Inferior parietal cortex (tissue), 1 donor: ENCODE measurements at regions not wholly inside any gene's neighbourhood (a gene's known extent, or its start where the extent isn't known, plus 50 kb on each side); places are given as distances from the start of the nearest gene placed in this dataset.

ENCODE experiments used
- DNase-seq: peaks from one replicate; pipeline ENCODE4 v3.0.0-alpha.2; 2016; ENCODE audit errors: extremely low spot score

DNA sequence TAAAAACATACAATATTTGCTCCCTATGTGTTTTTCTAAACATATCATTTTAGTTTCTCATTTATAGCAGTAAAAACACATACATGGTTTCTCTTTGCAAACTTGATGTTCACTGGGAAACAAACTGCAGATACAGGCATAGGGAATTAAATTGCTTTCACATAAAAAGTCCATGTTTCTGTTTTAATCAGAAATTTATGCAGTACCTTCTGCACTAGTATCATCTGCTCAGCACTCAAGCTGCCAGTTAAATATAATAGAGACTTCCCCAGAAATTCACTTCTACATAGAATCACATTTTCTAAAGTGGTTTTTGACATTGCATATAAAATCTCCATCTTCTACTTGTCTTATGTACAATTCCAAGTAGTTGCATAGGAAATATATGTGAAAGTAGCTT is 1107.3 kb upstream of the NRXN1 start:
- DNase-seq: no peak

DNA sequence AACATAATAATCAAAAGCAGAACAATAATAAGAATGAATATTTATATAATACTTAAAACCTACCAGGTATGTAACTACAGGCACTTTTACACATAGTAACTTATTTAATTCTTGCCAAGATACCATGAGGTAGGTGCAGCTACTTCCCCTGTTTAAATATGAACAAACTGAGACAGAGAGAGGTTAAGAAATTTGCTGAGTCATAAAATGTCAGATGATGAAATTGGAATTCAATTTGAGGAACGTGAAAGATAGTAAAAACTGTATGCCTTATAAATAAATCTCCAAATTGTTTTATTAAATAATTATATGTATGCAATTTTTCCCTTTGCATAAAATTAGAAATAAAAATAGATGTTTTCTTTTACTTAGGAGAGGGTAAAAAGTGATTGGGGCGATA is 1103.3 kb upstream of the NRXN1 start:
- no peak for DNase-seq

DNA sequence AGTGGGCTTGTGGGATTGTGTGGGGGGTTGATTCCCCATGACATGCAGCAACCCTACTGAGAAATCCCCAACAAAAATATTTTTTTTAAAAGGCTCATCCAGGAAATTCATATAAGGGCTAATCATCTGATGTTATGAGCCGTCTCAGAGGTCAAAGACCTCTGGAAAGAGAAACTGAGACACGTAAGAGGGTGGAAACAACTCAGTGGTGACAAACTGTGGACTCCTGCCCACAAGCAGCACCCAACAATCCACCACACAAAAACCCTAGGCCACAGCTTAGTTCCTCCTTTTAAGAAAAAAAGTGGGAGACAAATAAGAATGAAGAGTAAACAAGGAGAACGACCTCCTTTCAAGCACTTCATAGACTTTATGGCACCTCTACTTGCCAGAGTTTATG is 1096.1 kb upstream of the NRXN1 start:
- DNase-seq: no peak

DNA sequence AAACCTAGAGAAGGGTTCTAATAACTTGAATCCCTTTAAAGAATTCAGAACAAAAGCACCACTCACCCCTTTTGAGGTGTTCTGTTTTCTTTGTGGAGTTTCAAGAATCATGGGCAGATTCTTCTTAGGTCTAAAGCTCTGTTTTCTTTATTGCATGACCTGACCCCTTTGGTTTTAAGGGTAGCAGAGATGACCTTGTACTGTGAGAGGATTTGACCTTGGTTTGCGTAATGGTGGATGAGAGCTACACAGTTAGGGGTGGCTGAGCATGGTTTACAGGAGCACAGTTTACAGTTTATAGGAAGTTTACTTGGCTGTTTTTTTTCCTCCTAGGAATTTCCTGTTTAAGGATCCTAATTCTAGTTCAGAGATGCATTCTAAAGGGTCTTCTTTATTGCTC is 1095.6 kb upstream of the NRXN1 start:
- DNase-seq: no peak

DNA sequence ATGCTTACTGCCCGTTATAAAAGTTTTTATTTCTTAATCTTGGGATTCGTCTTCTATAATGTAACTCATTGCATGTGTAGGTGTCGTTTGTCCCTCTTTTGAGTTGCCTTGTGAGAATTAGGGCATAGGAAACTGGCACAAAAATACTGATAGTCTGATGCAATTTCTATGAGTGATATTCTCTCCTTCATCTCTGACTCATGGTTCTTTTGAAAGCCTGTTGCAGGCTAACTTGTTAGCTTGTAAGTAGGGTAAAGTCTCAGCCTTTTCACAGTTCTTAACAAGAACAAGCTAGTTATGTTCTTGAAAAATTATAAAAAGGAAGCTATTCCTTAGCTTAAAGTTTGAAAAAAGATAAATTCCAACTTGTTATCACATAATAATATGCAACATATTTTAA is 1085.4 kb upstream of the NRXN1 start:
- no peak for DNase-seq

DNA sequence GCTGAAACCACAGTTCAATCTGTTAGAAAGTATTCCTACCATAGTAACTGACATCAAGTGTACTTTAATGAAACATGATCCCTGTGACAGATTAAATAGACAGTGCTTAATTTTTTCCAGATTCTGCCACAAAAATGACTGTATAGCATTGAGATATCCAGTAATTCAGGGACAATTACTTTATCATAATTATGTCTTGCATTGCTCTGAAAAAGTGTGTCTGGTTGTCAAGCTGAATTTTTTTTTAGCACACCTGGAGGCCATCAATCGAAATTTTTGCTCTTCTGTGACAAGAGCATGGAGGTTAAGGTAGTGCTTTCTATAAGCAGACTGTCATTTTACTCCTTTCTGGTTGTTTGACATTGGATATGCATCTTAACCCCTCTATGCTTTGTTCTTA is 1083.8 kb upstream of the NRXN1 start:
- DNase-seq: no peak

DNA sequence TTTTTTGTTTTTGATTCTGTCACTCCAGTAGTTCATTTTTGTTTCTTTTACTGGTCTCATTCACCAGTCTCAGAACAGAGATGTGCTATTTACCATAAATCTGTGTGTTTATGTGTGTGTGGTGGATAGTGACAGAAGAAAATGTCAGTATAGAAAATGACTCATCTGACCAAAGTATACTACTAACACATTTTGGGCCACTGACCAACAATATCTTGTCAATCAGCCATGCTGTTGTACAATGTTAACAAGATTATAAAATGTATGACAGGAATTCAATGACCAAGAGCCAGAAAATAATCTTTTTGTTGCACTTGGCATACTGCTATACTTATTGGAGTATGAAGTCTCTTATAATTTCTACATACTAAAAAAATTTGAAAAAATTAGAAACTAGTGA is 1081.4 kb upstream of the NRXN1 start:
- DNase-seq: no peak

DNA sequence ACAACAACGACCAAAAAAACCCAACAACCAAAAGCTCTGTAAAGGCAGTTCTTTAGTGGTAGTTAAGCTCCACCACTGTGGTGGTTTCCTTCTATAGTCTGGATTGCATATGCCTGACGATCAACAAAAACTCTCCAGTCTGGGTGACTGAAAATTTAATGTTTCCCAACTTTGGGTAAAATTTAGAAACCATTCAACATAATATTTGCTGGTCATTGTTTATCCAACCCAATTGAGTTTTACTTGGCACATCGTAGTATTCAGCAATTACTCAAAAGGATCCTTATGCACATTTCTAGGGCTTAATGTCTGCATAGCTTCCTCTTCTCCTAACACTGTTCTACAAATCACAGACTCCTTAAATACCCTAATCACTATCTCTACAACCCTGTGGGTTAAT is 1080.2 kb upstream of the NRXN1 start:
- DNase-seq: no peak

DNA sequence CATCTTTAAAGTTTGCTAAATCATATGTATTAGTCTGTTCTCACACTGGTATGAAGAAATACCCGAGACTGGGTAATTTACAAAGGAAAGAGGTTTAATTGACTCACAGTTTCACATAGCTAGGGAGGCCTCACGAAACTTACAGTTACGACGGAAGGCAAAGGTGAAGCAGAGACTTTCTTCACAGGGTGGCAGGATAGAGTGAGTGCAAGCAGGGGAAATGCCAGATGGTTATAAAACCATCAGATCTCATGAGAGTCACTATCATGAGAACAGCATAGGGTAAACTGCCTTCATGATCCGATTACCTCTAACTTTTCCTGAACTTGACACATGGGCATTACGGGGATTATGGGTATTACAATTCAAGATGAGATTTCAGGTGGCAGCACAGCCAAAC is 1075.2 kb upstream of the NRXN1 start:
- no peak for DNase-seq

DNA sequence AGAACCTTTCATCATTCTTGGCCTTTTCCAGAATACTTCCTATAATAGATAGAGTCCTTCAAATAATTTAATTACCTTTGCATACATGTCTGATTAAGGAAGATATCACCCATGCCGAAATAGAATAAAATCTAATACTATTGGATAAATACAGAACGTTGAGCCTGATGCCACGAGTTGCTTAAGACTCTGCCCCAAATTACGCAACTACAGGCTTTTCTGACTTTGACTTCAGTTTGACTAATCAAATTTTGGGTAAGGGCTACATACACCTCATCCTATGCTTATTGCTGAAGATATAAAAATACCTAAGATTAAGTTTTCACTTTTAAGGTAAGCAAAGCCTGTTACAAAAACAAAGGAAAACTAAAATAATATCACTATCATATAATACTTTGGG is 1065.1 kb upstream of the NRXN1 start:
- DNase-seq: no peak

DNA sequence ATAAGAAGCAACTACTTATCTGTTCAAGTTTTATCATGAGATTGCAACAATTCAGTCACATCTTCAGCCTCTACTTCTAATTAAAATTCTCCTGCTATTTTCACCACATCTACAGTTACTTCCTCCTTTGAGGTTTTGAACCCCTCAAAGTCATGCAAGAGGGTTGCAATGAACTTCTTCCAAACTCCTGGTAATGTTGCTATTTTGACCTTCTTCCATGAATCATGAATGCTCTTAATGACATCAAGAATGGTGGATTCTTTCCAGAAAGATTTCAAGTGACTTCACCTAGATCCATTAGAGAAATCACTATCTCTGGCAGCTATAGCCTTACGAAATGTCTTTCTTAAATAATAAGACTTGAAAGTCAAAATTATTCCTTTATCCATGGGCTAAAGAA is 1052.8 kb upstream of the NRXN1 start:
- DNase-seq: no peak

DNA sequence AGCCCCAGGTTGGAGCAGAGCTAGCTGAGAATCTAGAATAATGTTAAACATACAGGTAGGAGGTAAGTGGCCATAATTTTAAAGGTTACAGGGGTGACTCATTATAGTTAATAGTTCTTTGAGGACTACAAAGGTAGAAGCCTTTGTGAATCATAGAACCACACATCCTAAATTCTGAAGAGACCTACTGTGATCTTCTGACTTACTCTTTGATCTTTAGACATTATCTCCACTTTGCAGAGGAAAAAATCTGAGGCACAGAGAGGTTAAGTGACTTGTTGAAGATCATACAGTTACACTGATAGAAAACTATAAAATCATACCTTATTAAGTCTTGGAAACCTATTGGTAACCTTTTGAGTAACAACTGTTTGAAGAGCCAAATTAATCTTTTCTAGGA is 1051.3 kb upstream of the NRXN1 start:
- no peak for DNase-seq

DNA sequence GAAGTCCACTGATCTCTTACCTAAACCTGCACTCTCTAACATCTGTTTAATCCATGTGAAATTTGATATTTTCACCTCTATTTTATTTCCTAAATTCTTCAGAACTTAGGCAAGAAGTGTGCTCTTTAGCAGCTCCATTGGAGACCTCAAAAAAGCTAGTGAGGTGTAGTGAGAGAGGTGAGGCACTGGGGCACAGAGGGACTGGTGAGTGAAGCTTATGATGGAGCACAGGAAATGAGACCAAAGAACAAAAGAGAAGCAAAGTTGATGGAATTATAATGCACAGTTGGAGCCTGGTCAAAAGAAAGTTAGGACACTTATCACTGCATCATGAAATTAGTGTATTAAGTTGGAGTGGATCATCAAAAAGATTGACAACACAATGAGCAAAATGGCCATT is 1050.7 kb upstream of the NRXN1 start:
- DNase-seq: no peak

DNA sequence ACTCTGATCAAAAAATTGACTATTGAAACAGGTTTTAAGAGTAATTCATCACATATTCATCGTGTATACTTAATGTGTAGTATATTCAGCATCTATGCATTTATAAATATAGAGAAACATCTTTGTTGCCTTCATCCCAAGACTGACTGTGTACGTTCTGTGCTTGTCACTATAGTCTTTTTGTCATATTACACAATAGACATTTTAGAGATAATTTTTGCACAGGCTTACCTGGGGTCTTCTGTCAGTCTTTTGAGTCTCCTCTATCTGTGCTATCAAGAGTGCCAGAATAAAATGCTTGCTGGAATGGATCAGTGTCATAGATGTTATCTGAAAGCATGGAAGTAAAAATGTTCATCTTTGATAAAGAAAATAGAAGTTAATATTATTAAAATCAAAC is 1047.7 kb upstream of the NRXN1 start:
- no peak for DNase-seq

DNA sequence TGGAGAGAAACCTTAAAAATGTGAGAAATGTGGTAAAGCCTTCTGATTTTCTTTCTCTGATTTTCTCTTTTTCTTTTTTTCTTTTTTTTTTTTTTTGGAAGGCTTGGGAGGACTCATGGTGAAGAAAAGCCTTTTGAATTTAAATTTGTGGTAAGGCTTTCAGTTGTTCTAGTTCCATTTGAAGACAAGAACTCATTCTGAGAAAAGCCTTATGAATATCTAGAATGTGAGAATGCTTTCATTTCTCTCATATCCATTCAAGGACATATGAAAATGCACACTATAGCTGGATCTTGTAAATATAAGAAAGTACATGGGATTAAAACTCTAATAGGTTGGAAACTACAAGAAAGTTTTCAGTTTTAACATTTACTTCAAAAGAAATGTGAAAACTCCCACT is 1045.2 kb upstream of the NRXN1 start:
- DNase-seq: no peak

DNA sequence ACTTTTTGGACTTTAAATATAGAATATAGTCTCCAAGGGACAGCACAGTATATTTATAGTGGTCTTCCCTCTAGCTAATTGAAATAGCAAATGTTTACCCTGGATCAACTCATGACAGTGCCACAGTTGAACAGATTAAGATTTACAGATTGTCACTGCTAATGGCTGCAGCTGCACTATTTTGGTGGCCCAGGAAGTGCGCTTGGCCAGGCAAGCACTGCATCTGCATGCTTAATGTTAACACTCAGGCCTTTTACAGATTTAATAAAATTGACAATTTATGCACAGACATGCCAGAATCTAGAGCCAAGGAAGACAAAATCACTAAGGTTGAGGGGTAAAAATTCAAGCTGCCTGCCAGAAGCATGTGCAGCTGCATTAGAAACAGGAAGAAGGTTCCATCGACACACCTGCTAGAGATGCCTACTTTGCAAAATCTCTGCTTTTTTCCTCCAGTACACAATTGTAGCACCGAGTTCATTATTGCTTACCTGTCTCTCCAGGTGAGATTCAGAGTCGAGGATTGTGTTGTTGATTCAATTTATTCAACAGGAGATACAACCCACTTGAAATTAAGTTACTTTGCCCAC is 1042.3 kb upstream of the NRXN1 start:
- DNase-seq: no peak

DNA sequence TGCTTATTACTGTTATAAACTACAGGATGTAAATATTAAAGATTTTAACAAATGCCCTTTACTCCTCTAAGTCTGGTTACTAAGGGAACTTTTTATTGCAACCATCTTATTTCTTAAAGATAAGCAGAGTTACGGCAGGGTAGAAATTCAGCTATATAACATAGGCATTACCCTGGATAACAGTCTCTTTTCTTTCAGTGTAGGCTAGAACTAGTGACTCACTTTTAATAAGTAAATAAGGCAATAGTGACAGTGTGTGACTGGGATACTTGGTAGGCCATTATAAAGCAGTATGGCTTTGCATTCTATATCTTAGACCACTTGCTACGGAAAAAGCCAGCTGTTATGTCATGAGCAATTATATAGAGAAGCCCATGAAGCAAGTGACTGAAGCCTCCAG is 1041.0 kb upstream of the NRXN1 start:
- no peak for DNase-seq

DNA sequence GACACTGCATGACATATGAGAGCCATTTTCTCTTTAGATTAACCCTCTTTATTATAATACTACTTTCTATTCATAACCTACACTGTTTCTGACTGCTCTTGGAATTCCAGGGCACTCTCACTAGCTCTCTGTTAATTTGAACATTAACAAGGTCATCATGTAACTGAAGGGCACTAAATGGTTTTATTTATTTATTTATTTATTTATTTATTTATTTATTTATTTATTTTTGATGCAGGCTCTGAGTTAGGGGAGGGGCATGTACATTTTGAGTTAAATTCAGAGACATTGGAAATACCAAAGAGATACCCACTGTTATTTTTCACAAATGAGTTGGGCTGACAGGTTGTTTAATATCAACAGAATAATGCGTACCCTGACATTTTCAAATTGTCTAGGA is 1038.7 kb upstream of the NRXN1 start:
- DNase-seq: no peak

DNA sequence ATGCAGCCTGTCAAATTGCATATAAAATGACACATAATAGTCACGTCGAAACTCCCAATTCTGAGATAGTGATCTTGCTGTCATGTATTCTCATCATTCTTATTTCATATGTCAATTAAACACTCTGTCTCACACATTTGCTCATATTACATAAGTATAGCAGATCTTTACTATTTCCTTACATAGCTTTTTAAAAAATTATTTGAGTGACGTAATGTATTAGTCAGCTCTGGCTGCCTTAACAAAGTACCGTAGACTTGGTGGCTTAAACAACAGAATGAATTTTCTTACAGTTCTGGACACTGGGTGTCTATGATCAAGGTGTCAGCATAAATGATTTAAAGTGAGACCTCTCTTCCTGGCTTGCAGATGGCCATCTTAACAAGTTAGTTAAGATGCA is 1032.3 kb upstream of the NRXN1 start:
- no peak for DNase-seq

DNA sequence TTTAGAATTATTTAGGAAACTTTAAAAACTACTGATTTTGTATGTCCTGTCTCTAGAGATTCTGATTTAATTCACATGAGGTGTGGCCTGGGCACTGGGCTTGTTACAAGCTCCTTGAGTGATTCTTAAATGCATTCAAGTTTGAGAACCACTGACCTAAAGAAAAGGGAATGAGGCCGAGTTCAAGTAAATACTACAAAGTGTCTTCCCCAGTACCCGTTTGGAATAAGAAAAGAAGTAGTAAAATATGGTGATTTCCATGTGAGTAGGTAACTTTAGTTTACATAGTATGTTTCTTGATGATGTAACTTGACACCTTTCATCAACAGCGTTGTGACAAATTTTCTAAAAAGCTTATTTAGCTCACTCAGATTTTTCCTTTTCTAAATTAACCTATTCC is 1022.9 kb upstream of the NRXN1 start:
- DNase-seq: no peak

DNA sequence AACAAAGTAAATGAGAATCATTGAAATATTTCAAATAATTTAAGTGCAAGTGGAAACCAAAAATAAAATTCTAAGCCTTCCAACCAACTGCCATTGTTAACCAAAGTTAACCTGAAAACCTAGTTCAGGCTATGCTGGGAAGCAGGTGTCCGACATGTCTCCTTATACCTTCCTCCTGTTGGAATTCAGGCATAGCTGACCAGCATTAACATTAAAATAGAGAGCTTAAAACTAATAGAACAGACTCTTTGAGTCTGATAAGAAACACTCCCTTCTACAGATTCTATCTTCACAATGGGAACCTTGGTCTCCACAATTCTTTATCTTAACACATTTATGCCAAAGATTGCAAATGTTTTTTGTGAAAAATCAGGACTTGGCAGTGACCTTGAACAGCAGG is 1004.9 kb upstream of the NRXN1 start:
- no peak for DNase-seq

DNA sequence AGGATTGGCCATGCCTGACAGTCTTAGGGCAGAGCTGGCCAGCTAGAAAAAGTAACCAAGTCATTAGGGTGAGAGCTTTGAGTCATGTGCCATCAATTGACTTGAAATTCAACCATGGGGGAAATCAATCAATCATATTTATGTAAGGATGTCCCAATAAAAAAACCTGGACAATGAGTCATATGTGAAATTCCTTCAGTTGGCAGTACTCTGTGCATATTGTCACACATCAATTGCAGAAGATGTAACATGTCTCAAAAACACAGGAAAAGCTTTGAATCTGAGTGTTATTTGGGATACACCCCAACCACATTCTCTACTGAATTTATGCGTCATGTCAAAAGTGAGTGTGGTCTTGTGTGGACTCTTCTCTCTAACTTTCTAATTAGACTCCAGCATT is 1004.1 kb upstream of the NRXN1 start:
- DNase-seq: no peak

DNA sequence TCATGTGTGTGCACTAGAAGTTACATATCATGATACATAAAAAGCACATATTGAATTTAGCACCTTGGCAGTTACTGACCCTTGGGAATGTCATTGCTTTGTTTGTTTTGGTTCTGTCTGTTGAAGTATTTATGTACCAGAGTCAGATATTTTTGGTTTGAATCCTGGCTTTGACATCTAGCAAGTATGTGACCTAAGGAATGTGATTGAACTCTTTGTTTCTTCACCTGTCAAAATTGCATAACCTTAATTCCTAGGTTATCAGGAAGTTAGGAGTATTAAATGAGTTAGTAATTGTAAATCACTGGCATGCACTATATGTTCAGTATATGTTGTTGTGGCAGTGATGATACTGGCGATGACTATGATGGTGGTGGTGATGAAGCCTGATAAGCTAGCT is 1003.5 kb upstream of the NRXN1 start:
- DNase-seq: no peak

DNA sequence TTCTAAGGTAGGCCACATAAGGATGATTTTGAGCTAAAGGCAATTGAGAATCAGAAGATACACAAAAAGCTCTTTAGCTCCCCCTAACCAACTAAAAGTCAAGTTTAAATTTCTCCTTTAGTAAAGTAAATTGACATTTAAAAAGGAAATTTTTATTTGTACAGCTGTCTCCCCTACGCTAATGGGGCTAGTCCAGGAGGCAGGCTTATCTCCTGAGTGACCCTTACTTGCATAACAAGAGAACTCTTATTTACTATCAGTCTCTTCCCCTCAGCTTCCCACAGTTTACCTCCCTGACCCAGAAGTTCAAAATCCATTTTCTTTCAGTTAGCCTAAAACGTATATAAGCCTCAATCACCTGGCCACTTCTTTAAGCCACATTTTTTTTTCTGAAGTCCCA is 1002.8 kb upstream of the NRXN1 start:
- DNase-seq: no peak

DNA sequence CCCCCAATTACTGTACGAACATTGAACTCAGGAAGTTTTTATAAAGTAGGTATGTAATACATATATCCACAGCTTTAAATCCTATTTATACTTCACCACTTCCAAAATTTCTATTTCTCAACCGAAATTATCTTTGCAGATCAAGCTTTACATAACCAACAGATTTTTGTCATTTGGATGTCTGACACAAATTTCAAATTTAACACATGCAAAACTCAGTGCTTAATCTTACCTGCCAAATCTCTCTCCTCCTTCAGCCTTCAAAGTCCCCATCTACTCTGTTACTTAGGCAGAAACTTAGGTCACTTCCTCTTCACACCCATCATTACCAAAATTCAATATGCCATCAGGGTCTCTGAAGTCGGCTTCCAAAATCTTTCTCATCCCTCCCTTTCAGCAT is 990.1 kb upstream of the NRXN1 start:
- DNase-seq: no peak
